Esophagus (tissue), 2 donors: ENCODE measurements at regions not wholly inside any gene's neighbourhood (a gene's known extent, or its start where the extent isn't known, plus 50 kb on each side); places are given as distances from the start of the nearest gene placed in this dataset.

Experiments used
- H3K27ac ChIP-seq, 2 donors: one replicate each; pipeline ENCODE4 v1.5.1; 2013; ENCODE audit warnings: low read depth in 2 of 2, mild to moderate bottlenecking in 2 of 2, inconsistent platforms in 1 of 2, low read length in 1 of 2, moderate library complexity in 1 of 2
- H3K27me3 ChIP-seq, 2 donors: one replicate each; pipeline ENCODE4 v1.6.1; 2013; ENCODE audit warnings: low read length in 2 of 2, control low read depth in 1 of 2, mild to moderate bottlenecking in 1 of 2; ENCODE audit not compliant: insufficient read depth in 2 of 2, control insufficient read depth in 1 of 2
- H3K36me3 ChIP-seq, 2 donors: one replicate each; pipeline ENCODE4 v1.6.1; 2013; ENCODE audit warnings: low read length in 1 of 2; ENCODE audit not compliant: control insufficient read depth in 2 of 2, insufficient read depth in 2 of 2
- H3K4me1 ChIP-seq, 2 donors: one replicate each; pipeline ENCODE4 v1.6.1; 2013; ENCODE audit warnings: low read length in 1 of 2; ENCODE audit not compliant: control insufficient read depth in 2 of 2, insufficient read depth in 2 of 2
- H3K4me3 ChIP-seq, 2 donors: one replicate each; pipeline ENCODE4 v1.5.1; 2013; ENCODE audit warnings: low read length in 2 of 2, mild to moderate bottlenecking in 2 of 2, low read depth in 1 of 2, moderate library complexity in 1 of 2
- H3K9me3 ChIP-seq, 2 donors: one replicate each; pipeline ENCODE4 v1.6.1; 2013; ENCODE audit warnings: mild to moderate bottlenecking in 2 of 2, low read depth in 1 of 2, low read length in 1 of 2, moderate library complexity in 1 of 2; ENCODE audit not compliant: control insufficient read depth in 2 of 2, insufficient read depth in 1 of 2
- WGBS, 2 donors: extraction: QIAGEN DNeasy Blood & Tissue Kit; methylation state at CpG; one replicate each; pipeline ENCODE4 v1.1.7; 2013; 5-methylcytosine and 5-hydroxymethylcytosine counted together
- donor health status: healthy with polysubstance abuse.
- donor health status: Bipolar disorder and iron deficiency.

DNA sequence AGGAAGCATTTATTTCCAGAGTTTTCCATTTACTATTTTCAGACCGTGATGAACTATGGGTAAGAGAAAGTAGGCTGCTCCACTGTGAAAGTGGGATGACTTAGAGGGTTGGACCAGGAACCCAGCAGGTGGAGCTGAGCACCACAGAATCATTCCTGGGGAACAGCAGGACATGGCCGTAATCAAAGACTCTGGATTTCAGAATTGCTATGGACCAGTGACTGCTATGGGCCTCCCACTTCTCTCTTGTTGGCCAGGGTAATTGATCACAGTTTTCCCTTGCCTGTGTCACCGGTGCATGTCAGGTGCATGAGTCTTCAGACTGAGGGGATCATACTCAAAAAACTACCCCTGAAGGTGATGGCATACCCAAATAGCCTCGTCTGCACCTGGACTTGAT is 90.6 kb upstream of the GPC1 start:
- Histone ChIP-seq H3K27me3 (no peaks in the 10 kb centered on the region), H3K27ac (no peak overlapping the region), H3K4me3 (no peak overlapping the region), H3K36me3 (no peaks in the 10 kb centered on the region), H3K9me3 (peaks cover 0 to 18% of the 10 kb centered on the region in 2 donors), H3K4me1 (no peaks in the 10 kb centered on the region)
- WGBS, 2 donors, result 84 to 86% methylated on average over 4 of the region's 4 CpGs

- Histone ChIP-seq H3K4me1 (no peaks in the 10 kb centered on the region), H3K4me3 (no peak overlapping the region), H3K36me3 (no peaks in the 10 kb centered on the region), H3K27ac (no peak overlapping the region), H3K27me3 (no peaks in the 10 kb centered on the region), H3K9me3 (peaks cover 0 to 18% of the 10 kb centered on the region in 2 donors)
- WGBS, 2 donors, result 89 to 91% methylated on average over 16 of the region's 16 CpGs
Observed at GRCh38 chr2:240346015-240346752, 89.3 kb upstream of the GPC1 start.

DNA sequence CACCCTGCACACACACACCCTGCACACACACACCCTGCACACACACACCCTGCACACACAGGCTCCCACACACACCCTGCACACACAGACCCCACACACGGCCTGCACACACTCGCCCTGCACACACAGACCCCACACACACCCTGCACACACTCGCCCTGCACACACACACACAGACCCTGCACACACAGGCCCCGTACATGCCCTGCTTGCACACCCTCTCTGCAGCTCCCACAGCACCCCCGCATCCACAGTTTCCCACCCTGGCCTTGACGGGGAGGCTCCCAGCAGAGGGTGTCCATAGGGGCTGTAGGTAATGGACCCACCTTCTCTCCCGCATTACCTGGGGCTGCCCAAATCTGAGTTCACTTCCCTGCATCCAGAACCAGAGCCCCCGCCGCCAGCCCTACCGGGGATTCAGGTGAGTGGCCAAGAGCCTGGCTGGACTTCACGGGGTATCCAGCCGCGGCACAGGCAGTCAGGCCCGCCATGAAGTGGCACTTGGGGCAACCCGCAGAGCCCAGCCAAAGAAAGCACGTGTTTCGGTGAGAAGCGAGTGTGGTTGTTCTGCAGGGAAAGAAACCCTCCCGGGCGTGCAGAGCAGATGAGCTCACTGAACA is 88.6 kb upstream of the GPC1 start:
- Histone ChIP-seq H3K27ac (no peak overlapping the region), H3K9me3 (peaks cover 0 to 18% of the 10 kb centered on the region in 2 donors), H3K4me3 (no peak overlapping the region), H3K27me3 (no peaks in the 10 kb centered on the region), H3K36me3 (no peaks in the 10 kb centered on the region), H3K4me1 (no peaks in the 10 kb centered on the region)
- WGBS, 2 donors, result 88 to 89% methylated on average over 20 of the region's 20 CpGs

- Histone ChIP-seq H3K4me1 (no peaks in the 10 kb centered on the region), H3K4me3 (no peak overlapping the region), H3K9me3 (peaks cover 0 to 18% of the 10 kb centered on the region in 2 donors), H3K27me3 (no peaks in the 10 kb centered on the region), H3K27ac (no peak overlapping the region), H3K36me3 (no peaks in the 10 kb centered on the region)
- 84 to 88% methylated on average over 13 of the region's 13 CpGs for WGBS, 2 donors
Observed at GRCh38 chr2:240347373-240347940, 88.0 kb upstream of the GPC1 start.

GRCh38 chr2:240347949-240348500 is 87.4 kb upstream of the GPC1 start:
- no peaks in the 10 kb centered on the region for H3K4me1 ChIP-seq
- no peak overlapping the region for H3K4me3 ChIP-seq
- H3K27ac ChIP-seq, result no peak overlapping the region
- H3K9me3 ChIP-seq, result peaks cover 0 to 18% of the 10 kb centered on the region in 2 donors
- no peaks in the 10 kb centered on the region for H3K27me3 ChIP-seq
- WGBS, 2 donors, result 84 to 86% methylated on average over 8 of the region's 8 CpGs
- H3K36me3 ChIP-seq, result no peaks in the 10 kb centered on the region

GRCh38 chr2:240348522-240348921 is 86.9 kb upstream of the GPC1 start:
- WGBS, 2 donors, result 72 to 76% methylated on average over 8 of the region's 8 CpGs
- peaks cover 0 to 3% of the 10 kb centered on the region in 2 donors for H3K4me1 ChIP-seq
- no peak overlapping the region for H3K4me3 ChIP-seq
- peaks cover 0 to 18% of the 10 kb centered on the region in 2 donors for H3K9me3 ChIP-seq
- no peaks in the 10 kb centered on the region for H3K27me3 ChIP-seq
- no peak overlapping the region for H3K27ac ChIP-seq
- H3K36me3 ChIP-seq, result no peaks in the 10 kb centered on the region

DNA sequence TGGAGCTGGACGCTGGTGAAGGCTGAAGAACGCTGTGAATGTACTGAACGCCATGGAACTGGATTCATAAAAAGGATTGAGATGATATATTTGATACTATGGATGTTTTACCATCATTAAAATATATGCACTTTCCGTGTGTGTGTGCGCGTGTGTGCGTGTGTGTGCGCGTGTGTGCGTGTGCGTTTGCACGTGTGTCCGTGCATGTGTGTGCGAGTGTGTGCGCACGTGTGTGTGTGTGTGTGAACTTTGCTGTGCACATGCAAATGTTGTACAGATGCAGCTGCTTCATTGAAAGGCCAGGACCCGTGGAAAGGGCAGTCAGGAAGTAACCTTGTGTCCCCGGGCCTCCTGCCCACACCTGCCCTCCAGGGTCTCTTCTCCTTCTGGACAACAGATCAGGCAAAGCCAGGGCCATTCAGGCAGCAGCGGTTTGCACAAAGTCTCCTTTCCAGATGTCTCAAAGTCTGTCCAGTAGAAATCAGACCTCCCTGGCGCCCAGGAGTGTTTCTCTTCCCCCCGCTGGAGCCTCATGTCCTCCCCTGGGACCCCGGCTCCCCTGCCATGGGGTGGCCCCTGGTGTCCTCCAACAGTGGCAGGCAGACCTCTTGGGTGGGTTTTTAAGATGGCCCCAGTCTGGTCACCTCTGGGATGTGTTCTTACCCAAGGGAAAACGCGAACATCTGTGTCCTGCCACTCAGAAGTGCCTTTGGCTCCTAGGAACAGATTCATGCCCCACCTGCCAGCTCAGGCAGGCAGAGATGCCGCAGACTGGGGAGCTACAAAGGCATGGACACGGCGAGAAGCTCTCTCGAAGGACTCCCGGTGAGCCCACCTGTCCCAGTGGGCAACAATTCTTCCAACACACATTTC is 86.1 kb upstream of the GPC1 start:
- H3K27me3 ChIP-seq, result no peaks in the 10 kb centered on the region
- peaks cover 0 to 3% of the 10 kb centered on the region in 2 donors for H3K4me1 ChIP-seq
- peaks cover 0 to 18% of the 10 kb centered on the region in 2 donors for H3K9me3 ChIP-seq
- no peak overlapping the region for H3K4me3 ChIP-seq
- H3K27ac ChIP-seq, result no peak overlapping the region
- no peaks in the 10 kb centered on the region for H3K36me3 ChIP-seq
- WGBS, 2 donors, result 81 to 84% methylated on average over 29 of the region's 29 CpGs

- H3K36me3 ChIP-seq, result no peaks in the 10 kb centered on the region
- peaks cover 0 to 12% of the 10 kb centered on the region in 2 donors for H3K9me3 ChIP-seq
- H3K4me3 ChIP-seq, result no peak overlapping the region
- H3K4me1 ChIP-seq, result peaks cover 0 to 3% of the 10 kb centered on the region in 2 donors
- WGBS, 2 donors, result 95 to 98% methylated on average over 8 of the region's 8 CpGs
- no peaks in the 10 kb centered on the region for H3K27me3 ChIP-seq
- no peak overlapping the region for H3K27ac ChIP-seq
Observed at GRCh38 chr2:240350006-240350355, 85.5 kb upstream of the GPC1 start.

DNA sequence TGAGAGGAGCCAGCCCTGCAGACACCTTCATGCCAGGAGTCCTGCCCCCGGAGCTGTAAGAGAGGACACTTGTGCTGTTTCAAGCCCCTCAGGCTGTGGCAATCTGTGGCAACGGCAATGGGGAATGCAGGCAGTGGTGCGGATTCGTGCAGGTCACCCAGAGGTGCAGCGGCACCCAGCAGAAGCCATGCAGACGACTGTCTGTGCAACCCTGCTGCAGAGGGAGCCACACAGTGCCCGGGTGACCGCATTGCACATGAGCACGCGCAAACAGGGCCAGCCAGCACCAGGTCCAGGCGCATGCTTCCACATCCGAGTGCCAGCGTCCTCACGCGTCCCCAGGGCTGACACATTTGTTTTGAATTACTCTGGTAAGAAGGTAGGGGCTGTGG is 84.8 kb upstream of the GPC1 start:
- Histone ChIP-seq H3K4me3 (no peak overlapping the region), H3K27ac (no peak overlapping the region), H3K27me3 (no peaks in the 10 kb centered on the region), H3K9me3 (peaks cover 0 to 5% of the 10 kb centered on the region in 2 donors), H3K4me1 (peaks cover 0 to 3% of the 10 kb centered on the region in 2 donors), H3K36me3 (no peaks in the 10 kb centered on the region)
- 84 to 88% methylated on average over 15 of the region's 15 CpGs for WGBS, 2 donors
